ENCODE measurements at regions not wholly inside any gene's neighbourhood (a gene's known extent, or its start where the extent isn't known, plus 50 kb on each side); places are given as distances from the start of the nearest gene placed in this dataset.

DNA sequence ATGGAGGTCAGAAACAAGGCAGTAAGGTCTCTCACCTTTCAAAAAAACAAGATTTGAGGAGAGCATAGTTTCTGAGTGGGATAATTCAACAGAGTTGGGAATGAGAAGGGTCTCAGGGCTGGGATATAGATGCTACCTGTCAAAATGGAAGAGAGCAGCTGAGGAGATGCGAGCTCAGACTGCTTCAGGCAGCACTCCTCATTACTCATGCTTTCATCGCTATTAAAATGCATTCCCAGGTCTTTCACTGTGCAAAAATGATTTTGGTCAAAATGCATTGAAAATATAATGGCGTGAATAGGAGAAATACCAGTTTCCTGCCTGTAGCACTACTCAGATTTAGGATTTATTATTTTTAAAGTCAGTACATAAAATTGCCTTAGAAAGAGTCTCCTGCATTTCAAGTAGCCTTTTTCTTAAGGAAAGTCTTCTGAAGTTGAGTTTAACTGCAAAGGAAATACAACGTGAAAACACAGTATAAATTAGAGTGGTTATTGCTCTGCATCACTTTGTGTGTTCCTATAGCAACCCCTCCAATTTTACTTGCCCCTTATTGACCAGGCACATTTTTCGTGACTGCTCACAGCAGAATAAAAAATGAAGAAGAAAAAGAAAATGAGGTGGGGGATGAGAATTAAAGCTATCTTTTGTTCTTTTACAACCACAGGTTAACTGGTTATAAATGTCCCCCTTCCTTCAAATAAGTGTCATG, 724.8 kb upstream of the SEMA6A start:
- no TSS peak for BruUV-seq (replicated peaks)

DNA sequence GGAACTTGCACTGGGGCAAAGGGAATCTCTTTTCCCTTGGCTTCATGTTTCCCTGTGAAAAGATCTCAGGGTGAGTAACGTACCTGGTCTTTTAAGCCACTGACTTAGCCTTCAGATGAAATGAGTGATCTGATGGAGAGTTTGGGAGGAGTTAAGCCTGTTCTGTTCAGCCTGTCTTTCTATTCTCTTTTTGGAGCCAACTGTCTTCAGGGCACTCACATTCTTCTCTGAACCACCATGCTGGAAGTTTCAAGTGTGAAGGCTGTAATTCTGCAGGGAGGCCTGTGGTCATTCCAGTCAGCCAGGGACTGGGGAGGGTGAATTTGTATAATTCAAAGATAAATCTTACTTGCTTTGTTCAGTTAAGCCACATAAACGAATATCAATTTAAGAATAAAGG, 722.2 kb upstream of the SEMA6A start:
- H4K20me1 ChIP-seq (ENCODE audit: insufficient read depth, low read length): no peaks in the 10 kb centered on the region
- POLR2A ChIA-PET: no interaction called here
- no peak overlapping the region for H3K4me2 ChIP-seq (ENCODE audit: low read length)
- H3K4me1 ChIP-seq (ENCODE audit: insufficient read depth, low read length, poor library complexity, severe bottlenecking): no peaks in the 10 kb centered on the region
- no peak for TF ChIP-seq EZH2phosphoT487 (IDR thresholded peaks at IDR 0.05; ENCODE audit: borderline replicate concordance, low read depth, low read length)
- TF ChIP-seq CTCF (conservative IDR thresholded peaks at IDR 0.05; ENCODE audit: low read length): no peak
- H3K9me2 ChIP-seq (ENCODE audit: insufficient read depth, low read length): no peaks in the 10 kb centered on the region
- no peaks in the 10 kb centered on the region for H3K36me3 ChIP-seq (ENCODE audit: insufficient read depth, low read length)
- intact Hi-C loops (cut with micrococcal nuclease; ENCODE audit: unreplicated experiment): no loop called here
- H3K9me3 ChIP-seq (ENCODE audit: low read length): no peaks in the 10 kb centered on the region
- no peaks in the 10 kb centered on the region for H3K79me2 ChIP-seq (ENCODE audit: insufficient read depth, low read depth, low read length)
- BruUV-seq (replicated peaks): no TSS peak
- H3K27ac ChIP-seq (ENCODE audit: low read depth, low read length, poor library complexity, severe bottlenecking): no peak overlapping the region
- no peak overlapping the region for H2AFZ ChIP-seq (ENCODE audit: low read length)
- H3K4me3 ChIP-seq (ENCODE audit: low read depth, low read length, poor library complexity, severe bottlenecking): no peak overlapping the region
- no peak for DNase-seq (ENCODE audit: low spot score)
- CTCF ChIA-PET (ENCODE audit: unreplicated experiment): no interaction called here

More for the DNA sequence above, 724.8 kb upstream of the SEMA6A start:
- Histone ChIP-seq H3K4me3 (ENCODE audit: low read depth, low read length, poor library complexity, severe bottlenecking) (no peak overlapping the region), H3K27ac (ENCODE audit: low read depth, low read length, poor library complexity, severe bottlenecking) (no peak overlapping the region), H3K4me1 (ENCODE audit: insufficient read depth, low read length, poor library complexity, severe bottlenecking) (no peaks in the 10 kb centered on the region), H3K79me2 (ENCODE audit: insufficient read depth, low read depth, low read length) (no peaks in the 10 kb centered on the region), H2AFZ (ENCODE audit: low read length) (no peak overlapping the region), H3K9me3 (ENCODE audit: low read length) (no peaks in the 10 kb centered on the region), H3K9me2 (ENCODE audit: insufficient read depth, low read length) (no peaks in the 10 kb centered on the region), H4K20me1 (ENCODE audit: insufficient read depth, low read length) (no peaks in the 10 kb centered on the region), H3K36me3 (ENCODE audit: insufficient read depth, low read length) (no peaks in the 10 kb centered on the region), H3K4me2 (ENCODE audit: low read length) (no peak overlapping the region)
- POLR2A ChIA-PET: interaction anchor here (0.6 kb wide), 1 partner anchor 228 kb away, joined by 3 read pairs; no protein-coding TSS in a partner anchor
- CTCF ChIA-PET (ENCODE audit: unreplicated experiment): no interaction called here
- intact Hi-C loops (cut with micrococcal nuclease; ENCODE audit: unreplicated experiment): no loop called here
- no peak for DNase-seq (ENCODE audit: low spot score)
- TF ChIP-seq EZH2phosphoT487 (IDR thresholded peaks at IDR 0.05; ENCODE audit: borderline replicate concordance, low read depth, low read length) (no peak), CTCF (conservative IDR thresholded peaks at IDR 0.05; ENCODE audit: low read length) (no peak)

DNA sequence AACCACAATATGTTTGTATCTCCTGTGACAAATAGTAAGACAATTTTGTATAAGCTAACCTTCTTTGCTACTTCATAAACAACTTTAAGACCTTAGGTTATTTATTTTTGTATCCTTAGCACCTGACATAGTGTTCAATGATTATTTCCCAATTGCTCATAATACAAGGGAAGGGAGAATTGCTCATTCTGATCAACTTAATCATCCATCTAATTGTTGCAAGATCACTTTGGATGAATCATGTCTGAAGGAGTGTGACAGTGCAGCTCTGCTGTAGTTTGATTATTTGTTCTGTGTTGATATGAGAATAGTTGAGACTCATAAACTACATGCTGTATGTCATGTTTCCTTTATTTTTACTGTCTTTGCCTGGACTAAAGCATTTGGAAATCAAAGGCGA, 721.3 kb upstream of the SEMA6A start:
- ChIA-PET POLR2A (no interaction called here), CTCF (ENCODE audit: unreplicated experiment) (no interaction called here)
- no peaks in the 10 kb centered on the region for H3K9me3 ChIP-seq (ENCODE audit: low read length)
- H3K9me2 ChIP-seq (ENCODE audit: insufficient read depth, low read length): no peaks in the 10 kb centered on the region
- BruUV-seq (replicated peaks): no TSS peak
- no peaks in the 10 kb centered on the region for H3K79me2 ChIP-seq (ENCODE audit: insufficient read depth, low read depth, low read length)
- TF ChIP-seq CTCF (conservative IDR thresholded peaks at IDR 0.05; ENCODE audit: low read length) (no peak), EZH2phosphoT487 (IDR thresholded peaks at IDR 0.05; ENCODE audit: borderline replicate concordance, low read depth, low read length) (no peak)
- no peaks in the 10 kb centered on the region for H3K4me1 ChIP-seq (ENCODE audit: insufficient read depth, low read length, poor library complexity, severe bottlenecking)
- no peaks in the 10 kb centered on the region for H3K36me3 ChIP-seq (ENCODE audit: insufficient read depth, low read length)
- intact Hi-C loops (cut with micrococcal nuclease; ENCODE audit: unreplicated experiment): no loop called here
- no peak overlapping the region for H3K4me3 ChIP-seq (ENCODE audit: low read depth, low read length, poor library complexity, severe bottlenecking)
- H4K20me1 ChIP-seq (ENCODE audit: insufficient read depth, low read length): no peaks in the 10 kb centered on the region
- H3K27ac ChIP-seq (ENCODE audit: low read depth, low read length, poor library complexity, severe bottlenecking): no peak overlapping the region
- no peak for DNase-seq (ENCODE audit: low spot score)
- no peak overlapping the region for H2AFZ ChIP-seq (ENCODE audit: low read length)
- no peak overlapping the region for H3K4me2 ChIP-seq (ENCODE audit: low read length)
